Endothelial cell of umbilical vein (primary cell): ENCODE measurements at regions not wholly inside any gene's neighbourhood (a gene's known extent, or its start where the extent isn't known, plus 50 kb on each side); places are given as distances from the start of the nearest gene placed in this dataset.
"Not testable (repeated sequence)": the region's sequence is repeated elsewhere in the genome, so short reads cannot be mapped to it uniquely, and the experiment has no call there.

Source experiments
- BruUV-seq: library from RNA; stranded (reverse); fragments of 400-500 nt; replicated peaks from 2 replicates; lab custom pipeline; 2021; lab: Mats Ljungman, UMichigan
- CTCF ChIA-PET: fragments of 300-600, 350-600 bp; sonication (Branson Sonifier 250); formaldehyde crosslinking; loops from one replicate; lab custom pipeline; 2021; ENCODE audit warnings: antibody characterized with exemption, inconsistent platforms; lab: Charles Lee
- POLR2A ChIA-PET: fragments of 300-600, 350-600 bp; sonication (Branson Sonifier 250); formaldehyde crosslinking; loops from one replicate; lab custom pipeline; 2021; ENCODE audit warnings: antibody characterized with exemption, inconsistent platforms; lab: Charles Lee
- DNase-seq: peaks from one replicate; pipeline ENCODE4 v3.0.0-alpha.2; 2011; ENCODE audit warnings: low read depth, low spot score
- FAIRE-seq: peaks from 2 replicates; lab custom pipeline; 2011; peaks lifted over from hg19 to GRCh38; lab: Jason Lieb, UNC
- H2AFZ ChIP-seq: 2 replicates; pipeline ENCODE4 v1.6.0; 2012; ENCODE audit warnings: low read depth, low read length, control low read depth, inconsistent platforms
- H3K27ac ChIP-seq: 2 replicates; pipeline ENCODE4 v1.5.1; 2011; ENCODE audit warnings: low read depth, mild to moderate bottlenecking, control low read depth, low read length, moderate library complexity; ENCODE audit not compliant: insufficient read depth
- H3K27me3 ChIP-seq, 2 experiments: 2 replicates each; pipeline versions ENCODE4 v1.6.0 to v1.6.1; 2011; ENCODE audit warnings: low read length in 2 of 2, mixed read lengths in 1 of 2; ENCODE audit not compliant: control insufficient read depth in 2 of 2, insufficient read depth in 2 of 2
- H3K36me3 ChIP-seq, 2 experiments: 2 replicates in 1 of 2; 3 replicates in 1 of 2; pipeline ENCODE4 v1.5.1; 2011; ENCODE audit warnings: low read length in 2 of 2, mild to moderate bottlenecking in 1 of 2, moderate library complexity in 1 of 2; ENCODE audit not compliant: control insufficient read depth in 2 of 2, insufficient read depth in 2 of 2; ENCODE audit errors: extremely low read depth in 1 of 2
- H3K4me1 ChIP-seq: 3 replicates; pipeline ENCODE4 v1.5.1; 2011; ENCODE audit warnings: mild to moderate bottlenecking, low read length; ENCODE audit not compliant: control insufficient read depth, insufficient read depth; ENCODE audit errors: extremely low read depth
- H3K4me2 ChIP-seq: 2 replicates; pipeline ENCODE4 v1.6.1; 2011; ENCODE audit warnings: low read length, control low read depth, mixed read lengths; ENCODE audit not compliant: insufficient read depth
- H3K4me3 ChIP-seq, 3 experiments: fragments of 200-600 bp in 1 of 3; sonication (generic), shearing (Covaris generic) in 1 of 3; replicated peaks in 1 of 3; 2 replicates each; pipeline ENCODE4 v1.5.1; 2011 to 2016; ENCODE audit warnings: control low read depth in 3 of 3, low read length in 3 of 3, mild to moderate bottlenecking in 2 of 3, inconsistent platforms in 1 of 3, low read depth in 1 of 3, moderate library complexity in 1 of 3; ENCODE audit not compliant: insufficient read depth in 1 of 3
- H3K79me2 ChIP-seq: 2 replicates; pipeline ENCODE4 v1.6.0; 2012; ENCODE audit warnings: low read length, inconsistent platforms; ENCODE audit not compliant: control insufficient read depth, insufficient read depth
- H3K9ac ChIP-seq: replicated peaks from 2 replicates; pipeline ENCODE3; 2011; ENCODE audit warnings: low read length, control low read depth; ENCODE audit not compliant: insufficient read depth; ENCODE audit errors: extremely low read depth
- H3K9me1 ChIP-seq: replicated peaks from 3 replicates; pipeline ENCODE4 v1.6.0; 2011; ENCODE audit warnings: mild to moderate bottlenecking, low read length; ENCODE audit not compliant: control insufficient read depth, insufficient read depth; ENCODE audit errors: extremely low read depth
- H3K9me3 ChIP-seq: replicated peaks from 2 replicates; pipeline ENCODE4 v1.5.1; 2012; ENCODE audit warnings: low read length, inconsistent platforms; ENCODE audit not compliant: control insufficient read depth, insufficient read depth
- H4K20me1 ChIP-seq: replicated peaks from 2 replicates; pipeline ENCODE3; 2011; ENCODE audit warnings: mild to moderate bottlenecking, low read length; ENCODE audit not compliant: control insufficient read depth, insufficient read depth; ENCODE audit errors: extremely low read depth
- EZH2 ChIP-seq: IDR thresholded peaks from 2 replicates; pipeline ENCODE4 v1.6.1; 2012; ENCODE audit warnings: borderline replicate concordance, low read depth, mild to moderate bottlenecking, moderate library complexity, low read length, inconsistent platforms; ENCODE audit not compliant: severe bottlenecking
- FOS ChIP-seq: IDR thresholded peaks from 2 replicates; pipeline ENCODE4 v1.6.1; 2011; ENCODE audit warnings: mild to moderate bottlenecking, low read length, moderate library complexity, borderline replicate concordance; ENCODE audit not compliant: insufficient read depth
- GATA2 ChIP-seq: IDR thresholded peaks from 2 replicates; pipeline ENCODE4 v1.7.0; 2011; ENCODE audit warnings: low read depth, mild to moderate bottlenecking, moderate library complexity, mixed read lengths, low read length; ENCODE audit not compliant: insufficient read length, insufficient read depth
- JUN ChIP-seq: IDR thresholded peaks from 2 replicates; pipeline ENCODE4 v1.6.1; 2011; ENCODE audit warnings: borderline replicate concordance, low read depth; ENCODE audit not compliant: insufficient read length, insufficient read depth
- POLR2A ChIP-seq: IDR thresholded peaks from 2 replicates; pipeline ENCODE4 v1.6.1; 2012; ENCODE audit warnings: low read depth, mild to moderate bottlenecking, control low read depth, low read length
- POLR2AphosphoS5 ChIP-seq: IDR thresholded peaks from 2 replicates; pipeline ENCODE4 v1.6.1; 2012; ENCODE audit warnings: low read depth, mild to moderate bottlenecking, control low read depth, low read length, moderate library complexity; ENCODE audit not compliant: insufficient read depth
- dilution Hi-C: fragments of 300-500 bp; cut with MboI; formaldehyde crosslinking; loops from one replicate; pipeline ENCODE4 v1.15.0; 2019; ENCODE audit warnings: low sequenced_read_pairs; ENCODE audit not compliant: extremely low pct_ligation_motif_present
- intact Hi-C: fragments of 100-400 bp; cut with micrococcal nuclease; formaldehyde crosslinking; loops from one replicate; pipeline ENCODE4 v1.10.0; 2022
- TF ChIP-seq, protein P1 (sequence below), 2 donors: IDR thresholded peaks; 1 replicate in 1 of 2; 2 replicates in 1 of 2; pipeline ENCODE4 v1.5.1; 2011; ENCODE audit warnings: low read length in 2 of 2, mild to moderate bottlenecking in 2 of 2, moderate library complexity in 2 of 2, control low read depth in 1 of 2, inconsistent platforms in 1 of 2, low read depth in 1 of 2; ENCODE audit not compliant: insufficient read depth in 1 of 2; ENCODE audit errors: extremely low read depth in 1 of 2

DNA sequence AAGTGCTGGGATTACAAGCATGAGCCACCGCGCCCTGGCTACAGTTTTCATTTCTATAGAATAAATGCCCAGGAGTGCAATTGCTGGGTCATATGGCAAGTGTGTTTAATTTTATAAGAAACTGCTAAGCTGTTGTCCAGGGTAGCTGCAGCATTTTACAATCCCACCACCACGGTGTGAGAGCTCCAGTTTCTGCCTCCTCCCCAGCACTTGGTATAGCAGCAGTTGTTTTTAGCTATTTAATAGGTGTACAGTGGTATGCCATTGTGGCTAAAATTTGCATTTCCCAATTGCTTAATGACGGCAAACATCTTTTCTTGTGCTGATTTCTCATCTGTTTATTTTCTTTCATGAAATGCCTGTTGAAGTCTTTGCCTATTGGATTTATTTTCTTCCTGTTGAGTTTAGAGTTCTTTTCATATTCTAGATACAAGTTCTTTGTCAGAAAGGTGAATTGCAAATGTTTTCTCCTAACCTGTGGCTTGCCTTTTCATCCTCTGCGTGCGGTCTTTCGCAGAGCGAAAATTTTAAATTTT lies 100.3 kb downstream of the NDFIP1 start:
- no peak for DNase-seq
- H3K4me2 ChIP-seq = no peak overlapping the region
- no peaks in the 10 kb centered on the region for H3K36me3 ChIP-seq
- H3K79me2 ChIP-seq = no peaks in the 10 kb centered on the region
- no peaks in the 10 kb centered on the region for H3K4me1 ChIP-seq
- no peaks in the 10 kb centered on the region for H4K20me1 ChIP-seq
- no peak overlapping the region for H3K9ac ChIP-seq
- FAIRE-seq = no peak
- no peak overlapping the region for H3K4me3 ChIP-seq
- intact Hi-C loops = no loop called here
- H3K27ac ChIP-seq = no peak overlapping the region
- H3K27me3 ChIP-seq = no peaks in the 10 kb centered on the region
- ChIA-PET CTCF (interaction anchor here (0.7 to 1.0 kb wide), 2 partner anchors 54 to 341 kb away, joined by 3 read pairs; no protein-coding TSS in a partner anchor), POLR2A (no interaction called here)
- dilution Hi-C loops = no loop called here
- no peaks in the 10 kb centered on the region for H3K9me3 ChIP-seq
- TF ChIP-seq, protein P1, sequence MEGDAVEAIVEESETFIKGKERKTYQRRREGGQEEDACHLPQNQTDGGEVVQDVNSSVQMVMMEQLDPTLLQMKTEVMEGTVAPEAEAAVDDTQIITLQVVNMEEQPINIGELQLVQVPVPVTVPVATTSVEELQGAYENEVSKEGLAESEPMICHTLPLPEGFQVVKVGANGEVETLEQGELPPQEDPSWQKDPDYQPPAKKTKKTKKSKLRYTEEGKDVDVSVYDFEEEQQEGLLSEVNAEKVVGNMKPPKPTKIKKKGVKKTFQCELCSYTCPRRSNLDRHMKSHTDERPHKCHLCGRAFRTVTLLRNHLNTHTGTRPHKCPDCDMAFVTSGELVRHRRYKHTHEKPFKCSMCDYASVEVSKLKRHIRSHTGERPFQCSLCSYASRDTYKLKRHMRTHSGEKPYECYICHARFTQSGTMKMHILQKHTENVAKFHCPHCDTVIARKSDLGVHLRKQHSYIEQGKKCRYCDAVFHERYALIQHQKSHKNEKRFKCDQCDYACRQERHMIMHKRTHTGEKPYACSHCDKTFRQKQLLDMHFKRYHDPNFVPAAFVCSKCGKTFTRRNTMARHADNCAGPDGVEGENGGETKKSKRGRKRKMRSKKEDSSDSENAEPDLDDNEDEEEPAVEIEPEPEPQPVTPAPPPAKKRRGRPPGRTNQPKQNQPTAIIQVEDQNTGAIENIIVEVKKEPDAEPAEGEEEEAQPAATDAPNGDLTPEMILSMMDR (IDR thresholded peaks at IDR 0.05; ENCODE audit: extremely low read depth in 1 of 2, insufficient read depth in 1 of 2, low read depth in 1 of 2, low read length in 2 of 2) = no peak
- TF ChIP-seq FOS = no peak
- no peak for TF ChIP-seq GATA2
- no peak for TF ChIP-seq POLR2AphosphoS5
- no peak for TF ChIP-seq JUN
- no peak for TF ChIP-seq EZH2
- TF ChIP-seq POLR2A = no peak
- H2AFZ ChIP-seq = no peak overlapping the region
- no peaks in the 10 kb centered on the region for H3K9me1 ChIP-seq
- BruUV-seq = no TSS peak

DNA sequence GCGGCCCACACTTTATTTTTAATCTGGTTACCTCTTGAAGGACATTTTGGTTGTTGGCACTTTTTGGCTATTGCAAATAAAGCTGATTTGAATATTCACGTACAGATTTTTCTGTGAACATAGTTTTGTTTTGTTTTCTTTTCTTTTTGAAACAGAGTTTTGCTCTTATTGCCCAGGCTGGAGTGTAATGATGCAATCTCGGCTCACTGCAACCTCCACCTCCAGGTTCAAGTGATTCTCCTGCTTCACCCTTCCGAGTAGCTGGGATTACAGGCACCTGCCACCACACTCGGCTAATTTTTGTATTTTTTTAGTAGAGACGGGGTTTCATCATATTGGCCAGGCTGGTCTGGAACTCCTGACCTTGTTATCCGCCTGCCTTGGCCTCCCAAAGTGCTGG lies 99.7 kb downstream of the NDFIP1 start:
- H4K20me1 ChIP-seq, H3K27me3 ChIP-seq, FAIRE-seq, H3K36me3 ChIP-seq, H3K4me3 ChIP-seq, BruUV-seq, intact Hi-C loops, POLR2A ChIA-PET, H2AFZ ChIP-seq, H3K9me1 ChIP-seq, dilution Hi-C loops, H3K9me3 ChIP-seq, H3K79me2 ChIP-seq, H3K27ac ChIP-seq, H3K9ac ChIP-seq, DNase-seq, H3K4me2 ChIP-seq, H3K4me1 ChIP-seq: not testable (repeated sequence)
- CTCF ChIA-PET = interaction anchor here (1.0 kb wide), 1 partner anchor 54 kb away, joined by 3 read pairs; no protein-coding TSS in a partner anchor
